GM18505 (cell line): ENCODE measurements at regions not wholly inside any gene's neighbourhood (a gene's known extent, or its start where the extent isn't known, plus 50 kb on each side); places are given as distances from the start of the nearest gene placed in this dataset.

Source experiments
- ATAC-seq: cut with Tn5 transposase; IDR thresholded peaks from one replicate; pipeline ENCODE4 v1.9.1; 2021; ENCODE audit not compliant: unreplicated experiment
- POLR2A ChIP-seq: IDR thresholded peaks from 4 replicates; pipeline ENCODE4 v1.6.1; 2011; ENCODE audit warnings: borderline replicate concordance; ENCODE audit not compliant: insufficient read depth, insufficient read length; ENCODE audit errors: extremely low read depth

DNA sequence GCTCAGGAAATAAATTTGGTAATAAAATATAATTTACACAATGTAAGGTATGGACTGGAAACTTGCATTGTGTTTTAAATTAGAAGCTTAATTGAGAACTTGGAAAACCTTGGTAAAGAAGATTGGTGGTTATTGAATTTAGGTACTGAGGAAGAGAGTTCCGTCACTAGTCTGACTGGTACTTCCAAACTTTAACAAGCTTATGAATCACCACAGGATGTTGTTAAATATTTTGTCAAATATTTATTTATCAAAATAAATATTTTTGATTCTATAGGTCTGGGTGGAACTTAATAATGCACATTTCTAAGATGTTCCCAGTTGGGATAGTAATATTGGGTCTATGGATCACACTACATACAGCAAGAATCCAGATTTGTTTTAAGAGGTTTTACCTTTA is 992.2 kb downstream of the ARAP2 start:
- TF ChIP-seq POLR2A, result no peak
- no peak for ATAC-seq

DNA sequence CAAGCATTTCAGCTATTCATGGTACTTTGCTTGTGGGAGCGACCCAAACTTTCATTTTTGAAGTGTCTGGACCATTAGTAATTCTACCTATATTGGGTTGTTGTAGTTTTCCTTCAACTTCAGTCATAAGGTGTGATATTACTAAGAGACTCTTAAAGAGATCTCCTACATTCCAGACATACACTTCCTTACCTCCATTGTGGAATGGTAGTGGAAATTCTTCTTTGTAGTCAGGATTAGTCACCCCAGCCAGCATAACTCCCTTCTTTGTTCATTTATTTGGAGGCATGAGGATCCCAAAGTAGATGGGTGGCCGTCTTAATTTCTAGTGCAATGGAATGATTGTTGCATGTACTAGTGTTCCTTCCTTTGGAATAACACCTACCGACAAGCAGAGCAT is 991.4 kb downstream of the ARAP2 start:
- ATAC-seq, result no peak

DNA sequence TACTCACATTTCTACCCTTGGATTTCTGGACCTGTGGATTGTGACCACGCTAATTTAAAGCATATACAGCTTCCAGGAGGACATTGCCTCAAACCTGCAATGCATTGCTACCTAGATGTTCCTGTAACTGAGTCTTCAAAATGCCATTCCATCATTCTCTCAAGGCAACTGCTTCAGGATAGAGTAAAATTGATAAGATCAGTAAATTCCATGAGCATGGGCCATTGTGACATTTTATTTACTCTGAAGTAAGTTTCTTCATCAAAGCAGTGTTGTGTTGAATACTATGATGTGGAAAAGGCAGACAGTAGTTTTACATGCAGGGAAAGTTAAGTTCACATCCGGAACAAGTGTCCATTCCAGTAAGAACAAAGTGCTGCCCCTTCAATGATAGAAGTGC is 991.0 kb downstream of the ARAP2 start:
- no peak for ATAC-seq
- TF ChIP-seq POLR2A, result no peak

More for the DNA sequence above, 991.4 kb downstream of the ARAP2 start:
- no peak for TF ChIP-seq POLR2A

DNA sequence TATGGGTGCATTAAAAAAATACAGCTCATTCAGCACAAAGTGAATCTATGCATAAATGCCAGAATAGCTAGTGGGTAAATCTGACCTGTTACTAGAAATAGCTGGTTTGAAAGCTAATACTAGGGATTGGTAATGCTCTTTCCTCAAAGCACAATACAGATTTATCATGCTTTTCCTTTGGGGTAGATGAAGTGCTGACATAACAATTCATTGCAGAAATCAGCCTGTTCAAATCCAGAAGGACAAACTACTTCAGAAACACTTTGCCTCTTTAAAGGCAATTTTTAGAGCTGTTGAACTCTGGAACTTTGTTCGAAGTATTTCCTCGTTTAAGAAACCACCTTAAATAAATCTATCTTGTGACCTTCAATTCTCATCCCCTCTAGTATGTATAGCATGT is 957.9 kb downstream of the ARAP2 start:
- no peak for TF ChIP-seq POLR2A
- ATAC-seq, result no peak

DNA sequence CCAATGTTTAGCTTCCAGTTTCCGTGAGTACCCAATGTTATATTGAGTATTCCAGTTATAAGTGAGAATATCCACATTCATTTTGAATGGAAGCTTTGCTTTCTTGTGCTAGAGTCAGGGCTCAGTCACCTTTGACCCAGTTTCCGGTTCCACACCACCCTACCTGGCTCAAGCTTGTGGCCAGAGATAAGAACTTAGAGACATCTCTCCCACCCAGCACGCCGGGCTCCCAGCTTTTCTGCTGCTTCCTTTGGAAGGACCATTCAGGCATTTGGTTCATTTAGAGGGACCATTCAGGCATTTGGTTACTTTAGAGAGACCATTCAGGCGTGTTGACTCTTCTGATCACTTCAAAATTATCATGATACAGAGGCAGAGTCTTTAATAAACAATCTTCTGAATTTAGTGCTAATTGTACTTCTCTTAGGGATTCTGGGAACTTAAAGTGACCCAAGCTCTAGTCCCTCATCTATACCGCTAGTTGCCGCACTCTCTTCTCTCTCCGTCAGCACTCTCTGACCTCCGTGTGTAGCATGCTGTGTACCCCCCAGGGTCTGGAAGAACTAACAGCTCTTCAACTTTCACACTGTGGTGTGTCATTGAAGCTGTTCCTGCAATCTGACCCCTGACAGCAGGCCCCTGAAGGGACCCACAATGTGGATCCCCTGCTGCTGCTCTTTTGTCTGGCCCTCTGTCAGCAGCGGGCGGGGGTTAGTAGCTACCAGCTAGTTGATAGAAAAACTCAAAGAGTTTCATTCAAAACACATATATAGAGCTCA is 943.1 kb downstream of the ARAP2 start:
- no peak for ATAC-seq
- TF ChIP-seq POLR2A, result no peak

DNA sequence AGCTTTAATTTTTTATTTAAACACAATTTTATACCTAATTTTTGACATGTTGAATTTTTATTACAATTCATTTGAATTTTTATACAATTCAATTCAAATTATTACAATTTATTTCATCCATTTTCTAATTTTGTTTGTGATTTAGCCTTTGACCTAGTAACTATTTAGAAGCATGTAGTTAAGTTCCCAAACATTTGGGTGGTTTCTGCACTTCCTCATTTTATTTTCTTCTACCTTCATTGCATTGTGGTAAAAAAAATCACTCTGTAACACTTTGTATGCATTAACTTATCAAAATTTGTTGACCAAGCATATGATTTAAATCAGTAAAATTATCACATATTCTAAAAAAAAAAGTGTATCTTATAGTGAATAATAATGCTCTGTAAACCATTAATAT is 928.9 kb downstream of the ARAP2 start:
- ATAC-seq, result no peak

DNA sequence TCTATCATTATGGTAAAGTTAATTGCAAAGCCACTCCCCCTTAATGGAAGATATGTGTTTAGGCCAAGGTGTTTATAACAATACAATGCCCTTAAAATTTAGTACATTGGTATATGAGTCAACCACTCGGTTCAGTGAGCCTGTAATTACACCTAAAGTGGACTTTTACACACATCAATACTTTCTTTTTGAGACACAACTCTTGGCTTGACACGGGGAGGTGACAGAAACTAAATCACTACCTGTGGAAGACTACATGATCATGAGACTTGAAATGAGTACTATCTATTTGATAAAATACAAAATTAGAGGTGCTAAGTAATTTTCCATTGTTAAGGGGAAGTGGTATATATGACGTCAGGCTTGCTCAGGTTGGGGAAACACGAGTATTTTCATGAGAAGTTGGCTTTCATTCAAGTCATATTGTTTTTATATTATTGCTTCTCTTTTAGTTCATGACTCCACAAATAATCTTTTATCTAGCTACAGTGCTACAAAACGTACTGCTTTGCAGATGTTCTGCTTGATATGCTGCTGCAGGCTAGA is 918.3 kb downstream of the ARAP2 start:
- ATAC-seq, result no peak
- TF ChIP-seq POLR2A, result no peak

More for the DNA sequence above, 928.9 kb downstream of the ARAP2 start:
- no peak for TF ChIP-seq POLR2A

DNA sequence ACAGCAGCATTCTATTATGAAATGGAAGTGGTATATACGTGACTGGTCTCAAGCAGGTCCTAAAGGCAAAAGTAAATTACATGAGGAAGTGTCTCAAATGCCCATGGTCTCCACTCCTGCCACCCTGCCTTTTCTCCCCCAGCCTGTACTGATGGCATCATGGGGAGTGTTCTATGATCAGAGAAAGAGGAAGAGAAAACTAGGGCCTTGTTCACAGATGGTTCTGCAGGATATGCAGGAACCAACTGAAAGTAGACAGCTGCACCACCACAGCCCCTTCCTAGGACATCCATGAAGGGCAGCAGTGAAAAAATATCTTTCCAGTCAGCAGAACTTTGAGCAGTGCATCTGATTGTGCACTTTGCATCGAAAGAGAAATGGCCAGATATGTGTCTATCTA is 901.5 kb downstream of the ARAP2 start:
- no peak for ATAC-seq
- no peak for TF ChIP-seq POLR2A

DNA sequence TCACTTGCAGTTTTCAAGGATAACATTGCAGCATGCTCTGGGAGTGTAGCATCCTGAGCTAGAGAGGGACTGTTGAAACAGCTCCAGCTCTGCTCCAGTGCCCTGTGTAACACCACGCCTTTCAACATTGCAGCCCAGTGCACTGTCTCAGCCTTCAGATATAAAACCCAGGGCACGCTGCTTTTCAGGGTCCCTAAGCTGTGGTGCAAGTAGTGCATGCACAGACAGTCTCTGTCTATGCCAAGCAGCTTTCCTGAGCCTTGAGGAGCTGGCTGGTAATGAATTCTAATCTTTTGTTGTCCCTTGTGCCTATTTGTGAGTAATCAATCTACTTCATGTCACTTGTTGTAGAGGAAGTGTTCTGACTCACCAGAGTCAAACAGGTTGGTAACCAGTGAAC is 897.0 kb downstream of the ARAP2 start:
- TF ChIP-seq POLR2A, result no peak
- no peak for ATAC-seq

DNA sequence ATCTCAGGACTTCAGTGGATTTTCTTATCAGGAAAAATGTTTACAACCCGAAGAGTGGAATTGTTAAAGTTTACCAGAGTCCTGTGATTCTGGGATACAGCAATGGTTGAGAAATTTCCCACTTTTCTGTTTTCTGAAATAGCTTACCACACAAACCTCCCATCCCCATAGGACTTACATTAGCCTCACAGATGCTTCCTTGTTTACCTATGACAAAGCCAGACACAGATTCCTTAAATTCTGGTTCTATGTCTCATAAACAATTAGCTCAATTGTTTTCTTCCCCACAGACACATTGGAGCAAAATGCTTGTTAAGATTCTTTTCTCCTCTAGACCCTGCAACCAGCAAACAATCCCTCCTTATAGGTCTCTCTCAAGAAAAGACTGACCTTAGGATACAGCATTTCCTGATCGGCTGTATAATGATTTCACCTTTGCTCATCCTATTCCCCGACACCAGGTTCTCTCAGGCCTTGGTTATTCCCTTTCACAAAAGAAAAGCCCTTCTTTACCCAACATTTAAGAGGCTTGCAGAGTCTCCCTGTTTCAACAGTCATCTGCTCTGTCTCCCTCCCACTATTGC is 886.2 kb downstream of the ARAP2 start:
- no peak for ATAC-seq
- no peak for TF ChIP-seq POLR2A

DNA sequence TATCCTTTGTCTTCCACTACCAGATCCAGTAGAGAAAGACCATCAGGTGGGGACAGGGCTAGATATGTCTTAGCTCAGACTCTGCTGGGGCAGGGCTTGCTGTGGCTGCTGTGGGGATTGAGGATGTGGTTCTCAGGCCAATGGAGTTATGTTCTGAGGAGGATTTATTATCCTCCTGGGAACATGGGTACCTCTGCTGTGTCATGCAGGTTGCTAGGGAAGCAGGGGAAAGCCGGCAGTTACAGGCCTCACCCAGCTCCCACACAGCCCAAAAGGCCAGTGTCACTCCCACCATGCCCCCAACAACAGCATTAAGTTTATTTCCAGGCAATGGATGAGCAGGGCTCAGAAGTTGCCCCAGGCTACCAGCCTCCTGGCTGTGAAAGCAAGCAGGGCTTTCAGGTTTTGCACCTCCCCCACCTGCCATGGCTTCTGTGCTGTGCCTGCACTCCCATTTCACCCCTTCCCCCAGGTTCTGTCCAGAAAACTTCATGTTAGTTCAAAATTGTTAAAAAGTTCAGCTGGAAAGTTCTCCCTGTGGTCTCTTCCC is 879.9 kb downstream of the ARAP2 start:
- ATAC-seq, result no peak
- no peak for TF ChIP-seq POLR2A

DNA sequence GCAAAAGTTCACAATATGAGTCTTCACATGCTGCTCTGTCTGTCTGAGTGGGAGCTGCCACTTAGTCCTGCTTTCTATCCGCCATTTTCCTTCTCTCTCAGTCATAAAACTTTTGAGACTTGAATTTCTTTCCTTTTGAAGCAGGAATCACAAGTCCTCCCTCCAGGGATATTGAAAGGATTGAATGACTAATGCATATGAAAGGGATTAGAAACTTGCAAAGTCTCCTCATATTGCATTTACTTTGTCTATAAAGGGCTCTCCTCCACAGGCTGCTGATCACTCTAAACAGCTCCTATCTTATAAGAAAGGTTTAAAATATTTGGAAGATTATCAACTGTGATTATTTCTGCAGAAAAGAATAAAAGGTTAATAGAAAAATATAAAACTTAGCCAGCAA is 879.1 kb downstream of the ARAP2 start:
- TF ChIP-seq POLR2A, result no peak
- ATAC-seq, result no peak

DNA sequence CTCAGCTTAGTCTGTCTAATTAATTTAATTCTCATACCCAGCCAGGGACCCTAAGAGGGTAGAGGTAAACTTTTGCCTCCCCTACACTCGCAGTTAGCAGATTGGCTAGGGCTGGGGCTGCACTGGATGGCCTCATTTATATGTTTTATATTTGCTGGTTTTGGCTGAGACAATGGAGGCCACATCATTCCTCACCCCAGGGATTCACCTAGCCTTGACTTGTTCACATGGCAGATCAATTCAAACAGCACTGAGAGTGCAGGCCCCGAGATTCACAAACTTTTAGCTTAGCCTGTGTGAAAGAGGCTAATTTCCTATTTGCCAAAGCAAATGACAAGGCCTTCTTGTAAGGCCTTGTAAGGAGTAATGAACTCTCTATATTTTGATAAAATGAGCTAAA is 844.4 kb downstream of the ARAP2 start:
- no peak for ATAC-seq
- TF ChIP-seq POLR2A, result no peak

DNA sequence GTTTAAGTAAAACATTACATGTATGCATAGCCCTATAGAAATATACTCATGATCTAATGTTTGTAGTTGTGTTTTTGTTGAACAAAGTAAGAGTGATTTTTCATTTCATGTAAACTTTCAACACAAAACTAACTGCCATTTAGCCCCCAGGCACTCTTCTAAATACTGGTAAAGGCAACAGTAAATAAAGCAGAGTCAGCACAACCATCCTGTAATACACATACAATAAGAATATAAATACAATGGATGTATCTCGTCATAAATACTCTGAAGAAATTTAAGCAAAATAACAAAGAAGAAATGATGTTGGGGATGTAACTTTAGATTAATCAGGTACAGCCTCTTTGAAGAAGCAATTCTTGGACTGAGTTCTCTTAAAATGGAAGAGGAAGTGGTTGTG is 821.2 kb downstream of the ARAP2 start:
- TF ChIP-seq POLR2A, result no peak

DNA sequence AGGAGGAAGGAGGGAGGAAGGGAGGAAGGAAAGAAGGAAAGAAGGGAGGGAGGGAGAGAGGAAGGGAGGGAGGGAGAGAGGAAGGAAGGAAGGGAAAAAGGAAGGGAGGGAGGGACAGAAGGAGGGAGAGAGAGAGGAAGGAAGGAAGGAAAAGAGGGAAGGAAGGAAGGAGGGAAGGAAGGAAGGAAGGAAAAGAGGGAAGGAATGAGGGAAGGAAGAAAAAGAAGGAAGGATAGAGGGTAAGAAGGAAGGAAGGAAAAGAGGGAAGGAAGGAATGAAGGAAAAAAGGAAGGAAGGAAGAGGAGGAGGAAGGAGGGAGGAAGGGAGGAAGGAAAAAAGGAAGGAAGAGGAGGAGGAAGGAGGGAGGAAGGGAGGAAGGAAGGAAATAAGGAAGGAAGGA is 796.8 kb downstream of the ARAP2 start:
- no peak for ATAC-seq

More for the DNA sequence above, 821.2 kb downstream of the ARAP2 start:
- ATAC-seq, result no peak

DNA sequence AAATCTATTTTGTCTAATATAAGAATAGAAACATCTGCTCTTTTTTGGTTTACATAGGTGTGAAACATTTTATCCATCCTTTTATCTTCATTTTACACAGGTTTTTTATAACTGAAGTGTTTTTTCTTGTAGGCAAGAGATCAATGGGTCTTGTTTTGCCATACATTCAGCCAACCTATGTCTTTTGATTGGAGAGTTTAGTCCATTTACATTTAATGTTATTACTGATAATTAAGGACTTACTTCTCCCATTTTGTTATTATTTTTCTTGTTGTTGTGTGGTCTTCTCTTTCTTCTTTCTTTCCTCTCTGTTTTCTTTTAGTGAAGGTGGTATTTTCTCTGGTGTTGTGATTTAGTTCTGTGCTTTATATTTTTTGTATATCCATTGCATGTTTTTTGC is 785.3 kb downstream of the ARAP2 start:
- TF ChIP-seq POLR2A, result no peak

More for the DNA sequence above, 796.8 kb downstream of the ARAP2 start:
- no peak for TF ChIP-seq POLR2A

More for the DNA sequence above, 785.3 kb downstream of the ARAP2 start:
- no peak for ATAC-seq
